Testis (tissue), 2 donors: ENCODE measurements at regions not wholly inside any gene's neighbourhood (a gene's known extent, or its start where the extent isn't known, plus 50 kb on each side); places are given as distances from the start of the nearest gene placed in this dataset.

Source experiments
- CTCF ChIP-seq, 3 experiments: fragments of 450-650 bp in 2 of 3; fragments of 200-600 bp in 1 of 3; sonication (generic) in 1 of 3; IDR thresholded peaks; one replicate each; pipeline ENCODE4 v1.5.1; 2016 to 2019; ENCODE audit warnings: antibody characterized with exemption in 3 of 3, mild to moderate bottlenecking in 2 of 3, moderate library complexity in 1 of 3
- POLR2A ChIP-seq: fragments of 450-650 bp; IDR thresholded peaks from one replicate; pipeline ENCODE4 v1.6.1; 2017; ENCODE audit warnings: antibody characterized with exemption, mild to moderate bottlenecking, moderate library complexity

- TF ChIP-seq CTCF (IDR thresholded peaks at IDR 0.05) (no peak), POLR2A (no peak)
Measured at GRCh38 chr12:43226151-43226550, 325.9 kb downstream of the ADAMTS20 start.
